ENCODE measurements at regions not wholly inside any gene's neighbourhood (a gene's known extent, or its start where the extent isn't known, plus 50 kb on each side); places are given as distances from the start of the nearest gene placed in this dataset.
"Not testable (repeated sequence)": the region's sequence is repeated elsewhere in the genome, so short reads cannot be mapped to it uniquely, and the experiment has no call there.

DNA sequence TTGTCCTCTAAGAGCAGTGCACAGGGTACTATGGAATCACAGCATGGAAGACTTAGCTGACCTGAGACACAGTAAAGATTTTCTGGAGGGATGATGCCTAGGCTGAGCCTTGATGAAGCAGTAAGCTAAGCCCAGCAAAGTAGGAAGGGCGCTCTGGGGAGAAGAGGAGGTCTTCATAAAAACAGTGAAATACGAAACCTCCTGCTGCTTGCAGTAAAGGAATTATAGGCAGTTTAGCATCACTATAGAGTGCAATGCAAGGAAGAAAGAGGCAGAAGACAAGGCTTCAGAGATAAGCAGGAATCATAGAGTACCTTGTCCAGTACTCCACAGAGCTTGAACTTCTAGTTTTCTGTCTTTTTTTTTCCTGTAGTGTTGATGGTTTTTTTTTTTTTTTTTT is 555.7 kb upstream of the CADM1 start:
- no peak for DNase-seq

DNA sequence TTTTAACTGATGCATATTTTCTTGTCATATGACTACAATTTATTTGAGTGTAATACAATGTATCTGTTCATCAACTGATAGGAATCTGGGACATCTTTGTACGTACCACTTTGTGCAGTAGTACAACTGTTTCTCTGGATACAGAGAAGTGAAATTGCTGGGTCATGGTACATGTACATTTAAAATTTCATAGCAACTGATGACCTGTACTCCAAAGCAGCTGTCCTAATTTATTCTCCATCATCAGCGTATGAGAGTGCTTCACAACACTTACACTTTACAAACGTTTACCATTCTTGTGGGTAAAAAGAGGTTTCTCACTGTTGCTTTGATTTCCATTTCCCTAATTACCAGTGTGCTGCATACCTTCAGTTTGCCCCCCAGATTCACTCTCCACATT is 552.8 kb upstream of the CADM1 start:
- no peak for DNase-seq

DNA sequence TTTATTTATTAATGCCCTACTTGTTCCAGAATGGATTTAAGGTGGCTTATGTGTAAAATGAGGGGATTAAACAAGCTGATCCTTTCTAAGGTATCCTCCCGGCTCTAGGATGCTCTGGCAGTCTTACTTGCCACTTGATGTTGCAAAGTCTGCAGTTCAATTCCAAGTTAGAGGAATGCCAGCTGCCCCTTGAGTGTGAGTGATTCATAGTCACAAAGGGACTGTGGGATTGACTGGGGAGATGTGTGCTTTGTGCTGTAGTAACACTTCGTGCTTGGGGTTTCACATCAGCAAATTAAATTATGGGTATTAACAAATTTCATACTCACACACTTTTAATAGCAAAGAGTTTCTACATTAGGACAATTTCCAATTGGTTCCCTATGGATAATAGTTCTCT is 550.8 kb upstream of the CADM1 start:
- no peak for DNase-seq

DNA sequence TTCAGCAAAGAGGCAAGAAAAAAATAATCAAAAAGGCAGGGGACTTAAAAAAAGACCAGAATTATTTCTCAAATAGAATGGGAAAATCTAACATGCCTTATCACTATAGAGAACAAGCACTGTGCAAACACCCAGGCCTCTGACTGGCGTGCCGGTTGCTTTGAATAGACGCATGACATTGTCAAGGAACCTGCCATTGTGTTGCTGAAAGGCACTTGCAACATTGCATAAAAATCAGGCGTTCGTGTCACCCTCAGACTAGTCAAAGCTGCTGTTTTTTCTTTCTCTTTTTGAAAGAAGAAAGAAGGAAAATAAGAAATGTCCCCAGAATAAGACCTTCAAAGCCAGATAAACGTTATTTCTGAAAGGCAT is 549.3 kb upstream of the CADM1 start:
- no peak for DNase-seq

DNA sequence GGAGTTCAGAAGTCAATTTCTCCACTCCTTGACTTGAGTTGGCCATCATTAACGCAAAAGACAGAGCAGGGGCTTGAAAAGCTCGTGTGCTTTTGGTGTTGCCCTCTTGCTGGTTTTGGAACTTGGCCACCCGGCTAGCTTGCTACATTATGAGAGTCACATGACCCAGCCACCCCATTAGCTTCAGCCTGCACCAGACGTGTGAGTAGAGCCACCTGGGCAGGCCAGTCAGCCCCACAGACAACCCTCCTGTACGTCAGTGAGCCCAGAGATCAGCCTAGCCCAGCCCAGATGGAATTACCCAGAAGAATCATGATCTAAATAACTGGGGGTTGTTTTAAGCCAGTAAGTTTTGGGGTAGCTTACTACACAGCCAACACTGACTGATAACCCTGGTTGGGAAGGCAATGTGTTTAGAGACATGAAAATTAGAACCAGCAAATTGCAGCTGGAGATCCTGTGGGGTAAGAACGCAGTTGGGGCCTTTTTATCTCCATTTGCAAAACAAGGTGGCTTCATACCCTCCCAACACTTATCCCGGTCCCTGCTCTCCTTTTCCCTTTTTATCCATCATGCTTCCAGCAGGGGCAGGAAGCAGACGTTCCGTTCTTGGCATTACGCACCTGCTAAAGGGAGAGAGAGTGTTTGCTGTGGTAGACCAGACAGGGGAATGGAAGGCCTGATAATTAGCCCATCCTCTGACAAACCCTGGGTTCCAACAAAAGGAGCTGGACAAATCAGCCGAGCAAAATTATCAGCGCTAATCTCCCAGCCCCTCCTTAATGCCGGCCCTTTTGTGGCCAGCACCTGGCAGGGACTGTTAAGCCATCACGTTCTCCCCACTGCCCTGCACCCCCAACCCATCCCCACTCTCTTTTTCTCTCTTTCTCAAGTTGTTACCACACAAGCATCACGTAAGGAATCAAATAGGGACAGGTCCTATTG is 548.7 kb upstream of the CADM1 start:
- DNase-seq = no peak

DNA sequence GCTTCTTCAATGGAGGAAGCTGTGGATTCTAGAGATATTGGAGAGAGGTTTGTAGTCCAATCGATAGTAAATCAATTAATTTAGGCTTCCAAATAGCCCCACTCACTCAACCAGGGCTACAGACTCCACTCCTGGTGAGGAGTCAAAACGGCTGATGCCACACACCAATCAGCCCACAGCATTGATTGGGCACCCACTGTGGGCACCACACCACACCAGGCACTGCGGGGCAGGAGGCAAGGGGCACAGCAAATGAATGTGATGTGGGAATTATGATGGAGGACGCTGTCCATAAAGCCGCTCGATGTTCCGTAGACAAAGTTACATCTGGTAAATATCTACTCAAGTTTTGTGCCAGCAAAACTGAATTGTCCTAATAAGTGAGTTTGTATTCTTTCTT is 547.3 kb upstream of the CADM1 start:
- DNase-seq = no peak

DNA sequence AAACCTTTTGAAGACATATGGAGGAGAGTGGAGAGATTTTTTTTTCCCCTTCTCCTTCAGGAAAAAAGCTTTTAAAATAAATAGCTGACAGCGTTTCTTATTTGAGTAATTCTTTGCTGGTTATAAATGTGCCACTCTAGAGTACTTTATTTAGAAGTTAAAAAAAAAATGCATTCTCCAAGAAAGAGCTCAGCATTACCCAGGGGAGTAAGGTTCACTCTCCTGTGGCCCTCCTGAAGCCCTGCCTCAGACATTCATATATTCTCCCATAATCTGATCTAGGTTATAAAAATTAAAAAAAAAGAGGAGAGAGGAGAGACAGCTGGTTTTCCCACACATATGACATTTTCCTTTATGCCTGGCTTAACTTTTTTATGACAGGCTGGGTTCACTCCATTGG is 545.2 kb upstream of the CADM1 start:
- DNase-seq = no peak

DNA sequence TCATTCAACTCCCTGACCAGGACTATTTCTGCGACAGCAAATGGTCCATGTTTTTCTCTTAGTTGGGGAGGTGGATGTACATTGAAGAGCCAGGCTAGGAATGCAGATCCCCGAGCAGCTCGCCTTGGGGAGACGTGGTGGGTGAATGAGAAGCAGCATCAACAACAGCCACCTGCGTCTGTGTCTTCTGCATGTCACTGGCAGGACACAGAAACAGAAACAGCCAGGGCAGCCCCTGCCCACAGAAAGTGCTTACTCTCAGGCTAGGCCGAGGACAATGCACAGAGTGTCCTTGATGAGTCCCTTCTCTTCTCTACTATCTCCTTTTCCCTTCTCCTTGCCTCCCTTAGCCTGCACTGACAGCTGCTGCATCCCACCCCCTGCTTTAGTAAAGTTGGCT is 541.9 kb upstream of the CADM1 start:
- DNase-seq = no peak

DNA sequence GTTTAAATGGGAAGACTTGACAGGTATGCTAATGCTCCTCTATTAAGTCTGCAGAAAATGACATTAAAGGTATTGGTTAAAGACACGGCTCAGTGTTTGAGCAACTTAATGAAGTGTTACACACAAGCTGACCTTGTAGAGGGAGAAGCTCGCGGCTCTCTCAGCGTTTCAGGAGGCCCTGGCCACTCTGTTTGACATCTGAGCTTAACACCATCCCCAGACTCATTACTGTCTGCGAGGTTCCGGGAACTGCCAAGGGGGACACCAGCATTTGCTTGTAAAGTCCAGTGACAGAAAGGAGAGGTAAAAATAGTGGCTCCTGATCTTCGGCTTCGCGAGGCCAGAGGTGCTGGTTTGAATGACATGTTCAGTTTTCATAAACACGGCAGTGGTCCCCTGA is 540.7 kb upstream of the CADM1 start:
- no peak for DNase-seq

DNA sequence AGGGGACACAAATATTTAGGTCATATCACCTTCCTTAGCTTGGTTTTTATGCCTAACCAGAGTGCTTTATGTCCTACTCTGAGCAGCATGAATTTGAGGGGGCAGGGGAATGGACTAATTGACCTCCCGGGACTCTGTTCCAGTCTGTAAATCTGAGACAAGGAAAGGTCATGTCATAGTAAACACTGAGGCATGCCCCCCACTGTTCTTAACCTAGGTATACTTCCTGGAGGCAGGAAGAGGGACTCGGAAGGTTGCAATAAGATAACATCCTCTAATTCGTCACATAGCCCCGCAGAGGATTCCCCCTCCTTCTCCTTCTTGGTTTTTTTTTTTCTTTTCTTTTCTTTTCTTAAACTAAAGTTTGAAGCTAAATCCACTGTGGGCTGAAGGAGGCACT is 540.3 kb upstream of the CADM1 start:
- no peak for DNase-seq

DNA sequence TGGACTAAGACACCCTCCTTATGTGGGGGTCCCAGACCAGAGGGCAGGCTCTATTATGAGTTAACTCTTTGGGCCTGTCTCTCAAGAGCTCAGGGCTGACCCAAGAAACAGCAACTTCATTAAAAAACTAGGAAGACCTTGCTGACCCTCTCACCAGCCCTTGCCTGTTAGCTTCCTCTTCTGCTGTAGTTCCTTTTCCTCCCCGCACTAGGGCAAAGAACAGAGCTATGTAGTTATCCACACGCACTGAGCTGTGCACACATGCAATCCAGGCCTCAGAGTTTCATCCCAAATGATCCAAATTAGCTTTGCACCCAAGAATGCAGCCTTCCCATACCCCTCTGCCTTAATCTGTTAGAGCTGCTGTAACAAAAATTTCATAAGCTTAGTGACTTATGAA is 539.6 kb upstream of the CADM1 start:
- no peak for DNase-seq

DNA sequence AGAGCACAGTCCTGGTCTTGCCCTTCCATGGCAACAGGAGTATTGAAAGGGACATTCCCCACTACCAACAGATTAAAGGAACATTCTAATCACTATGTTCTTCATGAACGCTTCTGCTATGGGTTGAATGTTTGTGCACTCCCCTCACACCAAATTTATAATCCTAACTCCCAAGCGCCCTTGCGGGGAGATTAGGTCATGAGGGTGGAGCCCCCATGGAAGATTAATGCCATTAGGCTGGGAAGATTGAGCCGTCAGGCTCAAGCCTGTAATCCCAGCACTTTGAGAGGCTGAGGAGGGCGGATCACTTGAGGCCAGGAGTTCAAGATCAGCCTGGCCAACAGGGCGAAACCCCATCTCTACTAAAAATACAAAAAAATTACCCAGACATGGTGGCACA is 538.8 kb upstream of the CADM1 start:
- DNase-seq = not testable (repeated sequence)

DNA sequence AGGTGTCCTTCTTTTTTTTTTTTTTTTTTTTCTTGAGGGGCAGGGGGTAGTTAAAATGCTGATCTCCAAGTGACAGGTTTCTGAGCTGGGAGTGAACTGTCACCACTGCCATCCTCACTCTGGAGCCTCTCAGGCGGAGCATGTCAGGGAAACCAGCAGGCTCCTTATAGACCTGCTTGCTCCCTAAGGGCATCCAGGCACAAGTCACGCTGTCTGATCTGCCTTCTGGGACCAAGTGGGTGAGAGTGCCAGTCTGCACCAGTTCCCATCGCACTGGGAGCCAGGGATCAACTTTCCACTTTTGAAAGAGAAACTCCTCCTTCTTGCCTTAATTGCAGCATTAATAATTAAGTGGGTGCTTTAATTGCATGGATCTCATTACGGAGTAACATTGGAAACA is 537.9 kb upstream of the CADM1 start:
- no peak for DNase-seq

DNA sequence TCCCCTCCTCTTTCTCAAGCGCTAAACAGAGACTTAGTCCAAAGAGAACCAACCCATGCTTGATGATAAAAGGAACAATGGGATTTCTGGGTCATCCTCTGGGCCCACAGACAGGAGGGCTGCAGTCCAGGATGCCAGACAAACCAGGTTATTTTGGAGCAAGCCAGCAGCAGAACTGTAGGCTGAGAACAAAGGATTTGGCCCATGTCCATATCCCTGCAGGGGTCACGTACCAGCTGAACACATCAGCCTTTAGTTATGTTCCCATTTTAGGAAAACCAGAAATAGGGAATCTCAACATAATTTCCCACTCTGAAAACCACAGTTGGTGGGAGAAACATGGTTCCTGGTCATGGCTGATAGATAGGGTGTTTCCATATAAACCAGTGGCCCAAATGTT is 533.6 kb upstream of the CADM1 start:
- no peak for DNase-seq

DNA sequence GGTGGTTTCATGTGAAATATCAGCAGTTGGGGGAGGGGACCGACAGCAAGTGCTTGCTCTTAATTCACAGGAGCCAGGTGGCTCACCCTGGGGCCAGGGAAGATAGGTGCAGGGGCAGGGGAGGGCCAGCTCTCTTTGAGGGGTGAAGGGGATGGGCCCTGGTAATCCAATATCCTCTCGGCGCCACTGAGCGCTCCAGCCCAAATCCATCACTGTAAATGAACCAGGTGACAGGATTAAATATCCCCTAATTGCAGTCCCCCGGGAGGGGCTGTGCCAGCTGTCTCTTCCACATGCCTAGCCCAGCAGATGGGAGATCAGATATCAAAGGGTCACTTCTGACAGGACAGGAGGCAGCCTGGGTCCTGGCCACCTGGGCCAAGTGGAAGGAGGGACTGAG is 531.8 kb upstream of the CADM1 start:
- no peak for DNase-seq

DNA sequence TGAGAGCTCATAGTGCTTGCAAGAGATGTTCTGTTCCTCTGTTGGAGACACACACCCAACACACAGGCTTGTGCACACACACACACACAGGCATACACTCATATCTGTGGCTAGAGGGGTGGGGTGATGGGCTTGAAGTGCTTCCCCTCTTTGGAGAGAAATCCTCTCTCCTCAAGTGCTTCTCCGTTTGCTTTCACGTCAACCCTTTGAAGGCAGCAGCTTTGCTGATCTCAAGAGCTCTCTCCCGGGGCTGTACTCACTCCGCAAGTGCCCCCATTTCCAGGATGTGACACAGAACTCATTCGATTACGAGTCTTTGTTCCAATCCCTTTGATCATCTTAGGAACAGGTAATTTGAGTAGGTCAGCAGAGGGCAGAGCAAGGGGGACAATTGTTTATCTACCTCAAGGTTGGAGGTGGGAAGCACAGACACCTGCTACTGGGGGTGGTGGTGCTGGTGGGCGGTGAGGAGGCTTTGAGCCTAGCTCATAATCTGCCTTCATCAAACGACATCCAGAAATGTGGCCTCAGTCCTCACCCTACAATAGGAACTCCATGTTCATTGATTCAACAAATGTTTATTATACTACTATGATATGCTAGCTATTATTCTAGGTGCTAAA is 529.8 kb upstream of the CADM1 start:
- no peak for DNase-seq

DNA sequence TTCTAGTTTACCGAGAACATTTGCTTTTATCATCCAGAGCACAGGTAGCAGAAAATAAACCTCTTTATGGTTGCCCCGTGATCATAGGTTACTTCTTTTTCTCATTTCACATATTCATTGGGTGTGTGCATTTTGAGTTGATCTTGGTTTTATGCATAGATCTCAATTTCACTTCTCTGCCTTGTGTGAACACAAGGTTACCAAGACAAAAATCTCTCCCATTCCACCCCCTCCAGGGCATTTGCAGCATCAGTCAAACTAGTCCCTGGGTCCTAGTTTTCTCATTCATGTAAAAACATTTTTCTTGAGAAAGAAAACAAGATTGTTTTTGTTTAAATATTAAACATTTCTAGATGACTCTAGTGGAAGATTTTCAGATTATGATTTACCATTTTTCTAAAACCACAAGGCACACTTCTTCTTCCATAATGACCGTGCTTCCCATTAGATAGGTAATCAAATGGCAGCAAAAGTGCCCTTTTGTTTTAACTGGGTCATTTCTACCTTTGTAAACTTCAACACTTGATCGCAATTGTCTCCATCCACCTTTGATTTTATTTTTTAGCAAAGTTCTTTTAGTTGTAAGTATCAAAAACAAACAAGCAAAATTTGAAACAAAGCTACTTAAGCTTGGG is 526.6 kb upstream of the CADM1 start:
- no peak for DNase-seq

DNA sequence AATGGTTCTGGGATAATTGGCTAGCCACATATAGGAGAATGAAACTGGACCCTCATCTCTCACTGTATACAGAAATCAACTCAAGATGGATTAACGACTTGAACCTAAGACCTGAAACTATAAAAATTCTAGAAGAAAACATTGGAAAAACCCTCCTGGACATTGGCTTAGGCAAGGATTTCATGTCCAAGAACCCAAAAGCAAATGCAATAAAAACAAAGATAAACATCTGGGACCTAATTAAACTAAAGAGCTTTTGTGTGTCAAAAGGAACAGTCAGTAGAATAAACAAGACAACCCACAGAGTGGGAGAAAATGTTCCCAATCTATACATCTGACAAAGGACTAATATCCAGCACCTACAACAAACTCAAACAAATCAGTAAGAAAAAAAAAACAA is 524.3 kb upstream of the CADM1 start:
- DNase-seq = not testable (repeated sequence)

DNA sequence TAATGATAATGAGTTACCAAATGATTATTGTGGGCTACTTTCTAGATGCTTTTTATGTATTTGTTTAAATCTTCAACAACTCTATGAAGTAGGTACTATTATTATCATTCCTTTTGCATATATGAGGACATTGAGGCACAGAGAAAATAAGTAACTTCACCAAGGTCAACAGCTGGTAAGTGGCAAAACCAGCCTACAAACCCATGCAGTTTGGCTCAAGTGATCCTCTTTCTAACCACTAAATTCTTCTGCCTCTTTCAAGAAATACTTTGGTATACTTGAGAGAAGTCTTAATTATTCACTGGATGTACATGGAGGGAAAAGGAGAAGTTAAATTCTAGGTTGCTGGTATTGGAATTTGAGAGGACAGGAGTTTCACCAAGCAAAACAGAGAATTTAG is 495.2 kb upstream of the CADM1 start:
- no peak for DNase-seq

DNA sequence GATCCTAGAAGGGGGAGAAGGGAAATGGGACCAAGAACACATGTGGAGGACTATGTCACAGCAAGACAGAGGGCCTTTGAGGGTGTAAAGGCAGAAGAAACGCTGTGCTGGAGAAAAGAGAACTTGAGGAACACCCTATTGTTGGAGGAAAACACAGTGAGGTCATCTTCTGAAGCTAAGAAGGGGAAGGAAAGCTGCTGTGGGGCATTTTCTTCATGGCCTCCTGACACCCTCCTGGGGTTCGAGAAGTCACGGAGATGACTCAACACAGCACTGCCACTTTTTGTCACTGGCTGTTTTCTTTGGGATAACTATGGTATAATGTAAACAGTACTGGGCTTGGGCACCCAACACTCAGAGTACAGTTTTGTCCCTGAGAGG is 492.6 kb upstream of the CADM1 start:
- DNase-seq = no peak

DNA sequence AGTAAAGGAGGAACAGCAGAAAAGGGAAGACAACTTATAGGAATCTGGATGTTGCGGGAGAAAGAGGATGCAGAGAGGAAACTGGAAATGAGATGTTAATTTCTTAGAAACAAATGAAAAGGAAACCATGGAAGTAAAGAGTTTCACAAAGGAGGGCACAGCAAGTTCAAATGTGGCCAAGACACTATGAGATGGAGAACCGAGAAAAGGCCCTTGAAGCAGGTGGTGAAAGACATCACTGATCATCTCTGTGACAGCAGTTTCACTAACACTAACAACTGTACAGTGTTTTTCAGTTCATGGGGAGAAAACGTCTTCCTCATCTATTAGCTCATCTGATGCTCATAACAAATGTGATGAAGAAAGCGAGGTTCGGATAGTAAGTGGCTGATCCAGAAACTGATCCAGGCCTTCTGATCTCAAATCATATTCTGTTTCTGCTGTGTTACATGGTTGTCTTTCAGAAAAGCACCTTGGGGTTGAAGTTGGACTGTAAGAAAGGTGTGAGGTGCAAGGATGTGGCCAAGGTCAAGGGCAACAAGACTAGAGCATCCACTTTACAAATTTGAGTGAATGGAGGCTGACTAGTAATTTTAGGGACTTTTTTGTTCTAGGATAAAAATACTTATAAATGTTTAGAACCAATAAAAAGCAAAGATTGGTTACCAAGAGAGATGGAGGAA is 492.1 kb upstream of the CADM1 start:
- no peak for DNase-seq

DNA sequence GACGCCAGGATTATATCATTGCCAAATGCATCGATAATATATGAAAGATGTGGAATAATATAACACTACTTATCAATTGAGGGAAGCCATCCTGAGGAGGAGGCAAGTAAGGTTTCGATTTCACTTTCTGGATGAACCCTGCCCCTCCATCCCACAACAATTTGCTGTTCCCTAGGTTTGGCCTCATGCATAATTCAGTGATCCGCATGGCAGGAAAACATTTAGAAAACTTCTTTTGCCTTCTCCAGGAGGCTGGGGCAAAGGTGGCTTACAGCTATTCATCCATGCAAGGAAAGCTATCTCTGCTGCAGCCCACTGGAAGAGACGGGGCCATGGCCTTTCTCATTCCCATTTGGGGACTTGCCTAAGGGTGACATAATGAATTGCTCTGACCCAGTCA is 489.4 kb upstream of the CADM1 start:
- DNase-seq = no peak

DNA sequence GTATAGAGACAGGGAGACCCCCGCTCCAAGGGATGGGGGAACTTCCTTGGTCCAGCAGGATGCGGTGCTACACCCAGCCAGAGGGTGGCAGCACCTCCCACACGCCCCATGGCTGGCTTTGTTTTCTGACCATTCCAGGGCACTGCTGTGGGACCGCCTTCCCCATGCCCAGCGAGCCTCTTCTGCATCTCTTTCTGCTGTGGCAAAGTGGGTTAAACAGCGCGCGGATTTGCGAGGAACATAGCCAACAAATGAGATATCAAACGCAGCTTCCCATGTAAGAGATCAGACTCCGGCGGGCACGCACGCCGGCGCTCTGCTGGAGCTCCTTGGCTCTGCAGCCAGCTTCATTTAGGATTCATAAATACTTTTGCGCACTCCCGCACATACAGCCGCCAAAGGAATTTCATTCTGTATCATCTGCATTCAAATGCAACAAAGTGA is 485.8 kb upstream of the CADM1 start:
- no peak for DNase-seq

DNA sequence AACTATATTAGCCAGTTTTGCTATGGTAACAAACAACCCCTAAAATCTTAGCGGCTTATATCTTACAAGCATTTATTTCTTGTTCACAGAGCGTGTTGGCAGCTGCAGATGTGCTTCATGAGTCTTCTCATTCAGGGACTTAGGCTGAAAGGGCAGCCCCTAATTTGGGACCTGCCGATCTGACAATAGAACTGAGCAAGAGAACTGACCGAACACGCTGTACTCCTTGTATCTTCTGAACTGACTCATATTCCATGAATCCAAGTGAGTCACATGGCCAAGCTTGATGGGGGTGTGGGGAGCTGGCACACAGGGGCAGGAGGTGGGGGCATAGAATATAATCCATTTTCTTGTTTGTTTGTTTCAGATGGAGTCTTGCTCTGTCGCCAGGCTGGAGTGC is 481.7 kb upstream of the CADM1 start:
- DNase-seq = no peak

Data from T1000 (cell line).